Endothelial cell of umbilical vein (primary cell): ENCODE measurements at regions not wholly inside any gene's neighbourhood (a gene's known extent, or its start where the extent isn't known, plus 50 kb on each side); places are given as distances from the start of the nearest gene placed in this dataset.

Experiments used
- BruUV-seq: library from RNA; stranded (reverse); fragments of 400-500 nt; replicated peaks from 2 replicates; lab custom pipeline; 2021; lab: Mats Ljungman, UMichigan
- CTCF ChIA-PET: fragments of 300-600, 350-600 bp; sonication (Branson Sonifier 250); formaldehyde crosslinking; loops from one replicate; lab custom pipeline; 2021; ENCODE audit warnings: antibody characterized with exemption, inconsistent platforms; lab: Charles Lee
- POLR2A ChIA-PET: fragments of 300-600, 350-600 bp; sonication (Branson Sonifier 250); formaldehyde crosslinking; loops from one replicate; lab custom pipeline; 2021; ENCODE audit warnings: antibody characterized with exemption, inconsistent platforms; lab: Charles Lee
- DNase-seq: peaks from one replicate; pipeline ENCODE4 v3.0.0-alpha.2; 2011; ENCODE audit warnings: low read depth, low spot score
- FAIRE-seq: peaks from 2 replicates; lab custom pipeline; 2011; peaks lifted over from hg19 to GRCh38; lab: Jason Lieb, UNC
- H2AFZ ChIP-seq: 2 replicates; pipeline ENCODE4 v1.6.0; 2012; ENCODE audit warnings: low read depth, low read length, control low read depth, inconsistent platforms
- H3K27ac ChIP-seq: 2 replicates; pipeline ENCODE4 v1.5.1; 2011; ENCODE audit warnings: low read depth, mild to moderate bottlenecking, control low read depth, low read length, moderate library complexity; ENCODE audit not compliant: insufficient read depth
- H3K27me3 ChIP-seq, 2 experiments: 2 replicates each; pipeline versions ENCODE4 v1.6.0 to v1.6.1; 2011; ENCODE audit warnings: low read length in 2 of 2, mixed read lengths in 1 of 2; ENCODE audit not compliant: control insufficient read depth in 2 of 2, insufficient read depth in 2 of 2
- H3K36me3 ChIP-seq, 2 experiments: 2 replicates in 1 of 2; 3 replicates in 1 of 2; pipeline ENCODE4 v1.5.1; 2011; ENCODE audit warnings: low read length in 2 of 2, mild to moderate bottlenecking in 1 of 2, moderate library complexity in 1 of 2; ENCODE audit not compliant: control insufficient read depth in 2 of 2, insufficient read depth in 2 of 2; ENCODE audit errors: extremely low read depth in 1 of 2
- H3K4me1 ChIP-seq: 3 replicates; pipeline ENCODE4 v1.5.1; 2011; ENCODE audit warnings: mild to moderate bottlenecking, low read length; ENCODE audit not compliant: control insufficient read depth, insufficient read depth; ENCODE audit errors: extremely low read depth
- H3K4me2 ChIP-seq: 2 replicates; pipeline ENCODE4 v1.6.1; 2011; ENCODE audit warnings: low read length, control low read depth, mixed read lengths; ENCODE audit not compliant: insufficient read depth
- H3K4me3 ChIP-seq, 3 experiments: fragments of 200-600 bp in 1 of 3; sonication (generic), shearing (Covaris generic) in 1 of 3; replicated peaks in 1 of 3; 2 replicates each; pipeline ENCODE4 v1.5.1; 2011 to 2016; ENCODE audit warnings: control low read depth in 3 of 3, low read length in 3 of 3, mild to moderate bottlenecking in 2 of 3, inconsistent platforms in 1 of 3, low read depth in 1 of 3, moderate library complexity in 1 of 3; ENCODE audit not compliant: insufficient read depth in 1 of 3
- H3K79me2 ChIP-seq: 2 replicates; pipeline ENCODE4 v1.6.0; 2012; ENCODE audit warnings: low read length, inconsistent platforms; ENCODE audit not compliant: control insufficient read depth, insufficient read depth
- H3K9ac ChIP-seq: replicated peaks from 2 replicates; pipeline ENCODE3; 2011; ENCODE audit warnings: low read length, control low read depth; ENCODE audit not compliant: insufficient read depth; ENCODE audit errors: extremely low read depth
- H3K9me1 ChIP-seq: replicated peaks from 3 replicates; pipeline ENCODE4 v1.6.0; 2011; ENCODE audit warnings: mild to moderate bottlenecking, low read length; ENCODE audit not compliant: control insufficient read depth, insufficient read depth; ENCODE audit errors: extremely low read depth
- H3K9me3 ChIP-seq: replicated peaks from 2 replicates; pipeline ENCODE4 v1.5.1; 2012; ENCODE audit warnings: low read length, inconsistent platforms; ENCODE audit not compliant: control insufficient read depth, insufficient read depth
- H4K20me1 ChIP-seq: replicated peaks from 2 replicates; pipeline ENCODE3; 2011; ENCODE audit warnings: mild to moderate bottlenecking, low read length; ENCODE audit not compliant: control insufficient read depth, insufficient read depth; ENCODE audit errors: extremely low read depth
- EZH2 ChIP-seq: IDR thresholded peaks from 2 replicates; pipeline ENCODE4 v1.6.1; 2012; ENCODE audit warnings: borderline replicate concordance, low read depth, mild to moderate bottlenecking, moderate library complexity, low read length, inconsistent platforms; ENCODE audit not compliant: severe bottlenecking
- FOS ChIP-seq: IDR thresholded peaks from 2 replicates; pipeline ENCODE4 v1.6.1; 2011; ENCODE audit warnings: mild to moderate bottlenecking, low read length, moderate library complexity, borderline replicate concordance; ENCODE audit not compliant: insufficient read depth
- GATA2 ChIP-seq: IDR thresholded peaks from 2 replicates; pipeline ENCODE4 v1.7.0; 2011; ENCODE audit warnings: low read depth, mild to moderate bottlenecking, moderate library complexity, mixed read lengths, low read length; ENCODE audit not compliant: insufficient read length, insufficient read depth
- JUN ChIP-seq: IDR thresholded peaks from 2 replicates; pipeline ENCODE4 v1.6.1; 2011; ENCODE audit warnings: borderline replicate concordance, low read depth; ENCODE audit not compliant: insufficient read length, insufficient read depth
- MAX ChIP-seq: IDR thresholded peaks from 2 replicates; pipeline ENCODE4 v1.6.1; 2011; ENCODE audit not compliant: insufficient read depth, insufficient read length
- MYC ChIP-seq: IDR thresholded peaks from one replicate; pipeline ENCODE4 v1.6.1; 2011; ENCODE audit warnings: mild to moderate bottlenecking, low read depth, low read length
- POLR2A ChIP-seq: IDR thresholded peaks from 2 replicates; pipeline ENCODE4 v1.6.1; 2012; ENCODE audit warnings: low read depth, mild to moderate bottlenecking, control low read depth, low read length
- POLR2AphosphoS5 ChIP-seq: IDR thresholded peaks from 2 replicates; pipeline ENCODE4 v1.6.1; 2012; ENCODE audit warnings: low read depth, mild to moderate bottlenecking, control low read depth, low read length, moderate library complexity; ENCODE audit not compliant: insufficient read depth
- dilution Hi-C: fragments of 300-500 bp; cut with MboI; formaldehyde crosslinking; loops from one replicate; pipeline ENCODE4 v1.15.0; 2019; ENCODE audit warnings: low sequenced_read_pairs; ENCODE audit not compliant: extremely low pct_ligation_motif_present
- intact Hi-C: fragments of 100-400 bp; cut with micrococcal nuclease; formaldehyde crosslinking; loops from one replicate; pipeline ENCODE4 v1.10.0; 2022
- TF ChIP-seq, protein P1 (sequence below), 2 donors: IDR thresholded peaks; 1 replicate in 1 of 2; 2 replicates in 1 of 2; pipeline ENCODE4 v1.5.1; 2011; ENCODE audit warnings: low read length in 2 of 2, mild to moderate bottlenecking in 2 of 2, moderate library complexity in 2 of 2, control low read depth in 1 of 2, inconsistent platforms in 1 of 2, low read depth in 1 of 2; ENCODE audit not compliant: insufficient read depth in 1 of 2; ENCODE audit errors: extremely low read depth in 1 of 2

- H4K20me1 ChIP-seq, result no peaks in the 10 kb centered on the region
- no peak for FAIRE-seq
- intact Hi-C loops, result no loop called here
- no peak for TF ChIP-seq EZH2
- TF ChIP-seq FOS, result no peak
- TF ChIP-seq POLR2AphosphoS5, result no peak
- TF ChIP-seq JUN, result no peak
- TF ChIP-seq, protein P1, sequence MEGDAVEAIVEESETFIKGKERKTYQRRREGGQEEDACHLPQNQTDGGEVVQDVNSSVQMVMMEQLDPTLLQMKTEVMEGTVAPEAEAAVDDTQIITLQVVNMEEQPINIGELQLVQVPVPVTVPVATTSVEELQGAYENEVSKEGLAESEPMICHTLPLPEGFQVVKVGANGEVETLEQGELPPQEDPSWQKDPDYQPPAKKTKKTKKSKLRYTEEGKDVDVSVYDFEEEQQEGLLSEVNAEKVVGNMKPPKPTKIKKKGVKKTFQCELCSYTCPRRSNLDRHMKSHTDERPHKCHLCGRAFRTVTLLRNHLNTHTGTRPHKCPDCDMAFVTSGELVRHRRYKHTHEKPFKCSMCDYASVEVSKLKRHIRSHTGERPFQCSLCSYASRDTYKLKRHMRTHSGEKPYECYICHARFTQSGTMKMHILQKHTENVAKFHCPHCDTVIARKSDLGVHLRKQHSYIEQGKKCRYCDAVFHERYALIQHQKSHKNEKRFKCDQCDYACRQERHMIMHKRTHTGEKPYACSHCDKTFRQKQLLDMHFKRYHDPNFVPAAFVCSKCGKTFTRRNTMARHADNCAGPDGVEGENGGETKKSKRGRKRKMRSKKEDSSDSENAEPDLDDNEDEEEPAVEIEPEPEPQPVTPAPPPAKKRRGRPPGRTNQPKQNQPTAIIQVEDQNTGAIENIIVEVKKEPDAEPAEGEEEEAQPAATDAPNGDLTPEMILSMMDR (IDR thresholded peaks at IDR 0.05; ENCODE audit: extremely low read depth in 1 of 2, insufficient read depth in 1 of 2, low read depth in 1 of 2, low read length in 2 of 2), result no peak
- no peak for TF ChIP-seq POLR2A
- no peak for TF ChIP-seq GATA2
- no peak for TF ChIP-seq MYC
- TF ChIP-seq MAX, result no peak
- no peak overlapping the region for H3K27ac ChIP-seq
- peaks cover 0 to 3% of the 10 kb centered on the region in 2 experiments for H3K27me3 ChIP-seq
- ChIA-PET POLR2A (no interaction called here), CTCF (interaction anchor here (0.7 kb wide), 1 partner anchor 10 kb away, joined by 3 read pairs; no protein-coding TSS in a partner anchor)
- H3K4me1 ChIP-seq, result peaks cover 4% of the 10 kb centered on the region
- H3K9ac ChIP-seq, result no peak overlapping the region
- no peak overlapping the region for H3K4me3 ChIP-seq
- H2AFZ ChIP-seq, result no peak overlapping the region
- no peaks in the 10 kb centered on the region for H3K9me1 ChIP-seq
- dilution Hi-C loops, result no loop called here
- DNase-seq, result no peak
- no peak overlapping the region for H3K4me2 ChIP-seq
- H3K9me3 ChIP-seq, result no peaks in the 10 kb centered on the region
- no peaks in the 10 kb centered on the region for H3K79me2 ChIP-seq
- no peaks in the 10 kb centered on the region for H3K36me3 ChIP-seq
- BruUV-seq, result no TSS peak
These were observed 102.5 kb upstream of the SHB start for GRCh38 chr9:38171538-38171884.
